NCI-H1694 treated with DMSO at 0.1 percent for 48 hours (cell line): ENCODE measurements at regions not wholly inside any gene's neighbourhood (a gene's known extent, or its start where the extent isn't known, plus 50 kb on each side); places are given as distances from the start of the nearest gene placed in this dataset.
"Not testable (repeated sequence)": the region's sequence is repeated elsewhere in the genome, so short reads cannot be mapped to it uniquely, and the experiment has no call there.

Experiments used
- DNase-seq: peaks from one replicate; lab custom pipeline; 2025; lab: John Stamatoyannopoulos, UW

DNA sequence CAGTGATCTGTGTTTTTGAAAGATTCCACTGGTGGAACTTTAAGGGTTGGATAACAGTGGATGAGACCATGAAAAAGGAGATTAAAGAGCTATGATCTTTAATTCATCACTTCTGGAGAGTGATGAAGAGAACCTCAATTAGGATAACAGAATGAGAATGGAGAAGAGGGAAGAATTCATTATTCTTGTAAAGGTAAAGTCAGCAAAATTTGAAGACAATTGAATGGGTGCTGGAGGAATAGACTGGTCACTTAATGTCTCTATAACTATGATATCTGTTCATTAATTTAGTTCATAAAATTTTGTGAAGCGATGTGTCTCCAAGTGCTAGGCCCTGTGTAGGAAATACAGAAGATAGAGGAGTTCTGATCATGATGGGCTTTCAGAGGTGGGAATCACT is 1013.2 kb upstream of the FANCL start:
- DNase-seq = no peak

DNA sequence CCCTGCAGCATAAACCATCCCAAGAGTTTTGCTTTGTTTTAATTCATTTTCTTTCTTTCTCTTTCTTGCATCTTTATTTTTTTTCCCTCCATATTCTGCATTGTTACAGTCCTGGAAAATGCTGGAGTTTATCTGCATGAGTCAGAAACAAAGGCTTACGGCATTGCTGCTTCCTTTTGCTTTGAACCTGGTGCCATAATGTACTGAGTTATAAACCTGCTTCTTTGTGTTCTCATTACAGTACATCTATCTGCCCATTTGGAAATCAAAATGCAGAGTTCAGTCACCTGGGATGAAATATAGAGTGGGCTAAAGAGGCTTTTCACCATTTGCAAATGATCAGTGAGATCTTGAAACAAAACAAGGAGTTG is 1009.2 kb upstream of the FANCL start:
- DNase-seq = no peak

DNA sequence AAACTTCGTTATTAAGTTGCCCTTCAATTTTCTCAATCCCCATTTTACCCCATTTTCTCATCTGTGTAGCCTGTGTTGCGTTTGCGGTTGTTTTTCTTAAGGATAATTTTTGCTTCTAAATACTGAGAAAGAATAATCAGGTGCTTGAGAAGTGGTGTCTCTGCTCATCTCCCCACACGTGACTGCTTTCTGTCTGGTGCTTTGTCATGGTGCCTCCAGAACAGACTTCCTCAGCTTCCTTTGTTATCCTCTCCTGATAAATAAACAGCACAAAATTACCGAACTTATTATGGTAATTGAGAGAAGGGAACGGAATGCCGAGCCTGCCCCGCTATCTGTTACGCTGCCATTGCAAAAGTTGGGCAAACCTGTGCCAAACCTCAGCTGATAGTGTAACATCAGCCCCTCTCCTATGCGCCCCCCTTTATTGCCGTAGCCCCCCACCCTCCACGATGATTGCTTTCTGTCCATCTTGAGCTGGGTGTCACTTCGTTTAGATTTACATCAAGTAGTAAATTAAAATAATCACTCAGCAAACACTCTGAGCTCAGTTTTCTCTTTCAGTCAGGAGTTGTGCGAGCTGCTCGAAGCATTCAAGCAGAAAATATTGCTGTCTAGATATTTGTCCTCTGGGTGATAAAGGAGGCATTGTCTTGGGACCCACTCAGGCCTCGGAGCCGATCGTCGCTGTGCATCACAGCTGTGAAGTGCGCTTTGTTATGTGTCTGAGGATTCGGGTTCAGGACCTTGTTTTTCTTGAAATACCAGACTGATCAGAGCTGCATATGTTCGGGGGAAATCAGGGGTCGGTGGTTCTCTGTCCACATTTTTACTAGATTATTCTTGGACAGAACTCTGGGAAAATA is 1008.5 kb upstream of the FANCL start:
- DNase-seq = no peak

DNA sequence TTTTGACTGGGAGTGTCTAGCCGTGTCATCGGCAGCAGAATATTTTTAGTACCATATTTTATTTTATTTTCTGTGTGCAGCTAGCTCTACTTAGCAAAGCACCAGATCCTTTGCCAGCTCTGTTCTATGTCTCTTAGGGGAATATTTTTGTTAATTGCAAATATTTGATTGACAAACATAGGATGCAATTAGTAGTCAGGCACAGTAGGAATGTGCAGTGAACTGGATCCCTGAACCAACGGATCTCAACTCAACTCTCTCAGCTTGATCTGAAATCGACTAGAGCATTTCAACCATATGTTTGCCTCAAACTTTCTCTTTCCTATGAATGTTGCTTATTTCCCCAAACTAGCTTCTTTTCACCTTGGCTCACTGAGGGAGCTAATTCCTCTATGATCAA is 998.0 kb upstream of the FANCL start:
- no peak for DNase-seq

DNA sequence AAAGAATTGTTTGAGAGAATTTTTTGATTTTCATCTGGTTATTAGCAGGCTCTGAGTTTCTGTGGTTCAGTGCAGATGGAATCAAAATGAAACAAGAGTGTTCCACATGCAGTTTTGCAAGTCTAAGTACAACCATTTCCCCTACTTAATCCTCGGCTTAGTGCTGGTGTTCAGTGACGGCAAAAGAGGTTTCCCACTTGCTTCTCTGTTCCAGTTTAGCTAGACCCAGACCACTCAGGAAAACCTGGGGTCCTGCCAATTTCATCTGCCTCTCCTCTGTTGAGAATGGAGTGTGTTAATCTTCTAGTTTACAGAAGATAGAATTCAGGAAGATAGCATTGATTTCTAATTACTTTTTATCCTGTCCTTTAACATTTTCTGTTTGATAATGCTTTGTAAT is 996.2 kb upstream of the FANCL start:
- DNase-seq = no peak

DNA sequence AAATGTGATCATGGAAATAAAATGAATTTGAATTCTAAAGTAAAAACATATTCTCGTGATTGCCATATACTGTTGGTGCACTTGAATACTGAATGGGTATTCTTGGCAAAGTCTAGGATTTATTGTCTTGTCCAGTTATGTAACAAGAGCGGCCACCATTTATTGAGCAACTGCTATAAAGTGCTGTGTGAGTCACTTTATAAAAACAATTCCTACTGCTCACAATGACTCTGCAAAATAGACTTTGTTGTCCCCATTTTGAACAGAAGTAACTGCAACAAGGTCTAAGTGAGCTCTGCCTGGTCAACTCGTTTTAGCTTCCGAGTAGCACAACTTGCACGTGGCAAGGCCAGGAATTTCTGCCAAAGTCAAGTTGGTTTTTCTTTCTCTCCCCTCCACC is 995.6 kb upstream of the FANCL start:
- DNase-seq = no peak

DNA sequence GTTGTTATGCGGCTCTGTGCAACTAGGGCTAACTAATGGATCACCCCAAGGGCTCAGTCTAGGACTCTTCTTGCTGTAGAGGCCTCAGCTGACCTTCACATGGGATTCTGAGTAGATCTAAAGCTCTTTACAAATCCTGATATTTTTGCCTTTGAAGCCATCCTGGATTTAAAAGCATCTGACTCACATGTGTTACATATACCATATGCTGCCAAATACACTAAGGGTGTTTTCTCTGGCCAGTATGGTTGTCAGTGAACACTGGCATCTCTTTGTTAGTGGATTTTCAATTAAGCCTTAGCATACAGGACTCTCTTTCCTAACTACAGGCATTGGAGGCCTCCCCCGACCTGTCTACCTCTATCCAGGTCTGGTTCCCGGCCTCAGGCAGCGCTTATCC is 992.8 kb upstream of the FANCL start:
- DNase-seq = no peak

DNA sequence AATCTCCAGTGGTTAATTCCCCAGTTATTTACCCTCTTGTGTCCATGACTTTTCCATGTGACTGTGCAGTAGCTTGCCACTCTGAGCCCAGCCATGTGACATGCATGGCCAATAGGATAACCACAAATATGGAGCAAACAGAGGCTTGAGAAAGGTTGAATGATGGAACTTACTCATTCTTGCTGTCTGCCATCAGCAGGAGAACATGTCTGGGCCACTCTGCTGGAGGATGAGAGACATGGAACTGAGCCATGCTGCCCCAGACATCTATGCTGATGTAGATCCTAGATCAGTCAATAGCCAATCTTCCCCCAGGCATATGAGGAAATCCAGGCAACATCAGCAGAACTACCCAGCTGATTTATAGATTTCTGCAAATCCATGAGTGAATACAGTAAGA is 992.3 kb upstream of the FANCL start:
- no peak for DNase-seq

DNA sequence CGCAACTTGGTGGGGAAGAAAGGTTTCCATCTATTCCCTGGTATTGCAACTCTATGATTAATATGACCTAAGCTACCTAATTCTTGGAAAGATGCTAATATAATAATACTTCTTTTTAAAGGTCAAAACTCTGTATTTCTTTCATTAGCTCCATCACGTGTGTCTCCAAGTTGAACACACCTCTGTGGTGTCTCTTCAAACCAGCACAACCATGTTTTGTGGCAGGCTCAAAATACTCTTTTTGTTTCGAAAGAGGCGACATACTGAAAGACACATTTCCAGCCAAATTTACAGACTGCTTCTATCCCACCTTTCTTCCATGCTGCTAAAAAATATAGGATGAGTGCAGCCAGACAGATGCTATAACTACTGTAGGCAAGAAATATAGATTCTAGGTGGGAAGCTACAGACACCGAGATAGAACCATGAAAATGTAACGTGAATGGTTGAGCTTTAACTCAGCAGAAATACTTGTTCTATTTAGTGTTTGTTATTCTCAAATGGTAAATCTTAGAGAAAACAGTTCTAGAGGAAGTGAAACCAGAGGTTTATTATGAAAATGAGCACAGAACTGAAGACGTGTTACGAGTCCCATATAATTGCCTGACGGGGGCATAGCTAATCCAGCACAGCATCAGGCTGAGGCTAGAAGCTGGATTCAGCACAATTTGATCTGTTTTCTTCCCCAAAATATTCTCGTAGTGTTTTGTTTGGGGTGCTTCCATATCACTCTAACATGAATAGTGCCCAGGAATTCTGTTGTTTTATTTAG is 991.5 kb upstream of the FANCL start:
- DNase-seq = no peak

DNA sequence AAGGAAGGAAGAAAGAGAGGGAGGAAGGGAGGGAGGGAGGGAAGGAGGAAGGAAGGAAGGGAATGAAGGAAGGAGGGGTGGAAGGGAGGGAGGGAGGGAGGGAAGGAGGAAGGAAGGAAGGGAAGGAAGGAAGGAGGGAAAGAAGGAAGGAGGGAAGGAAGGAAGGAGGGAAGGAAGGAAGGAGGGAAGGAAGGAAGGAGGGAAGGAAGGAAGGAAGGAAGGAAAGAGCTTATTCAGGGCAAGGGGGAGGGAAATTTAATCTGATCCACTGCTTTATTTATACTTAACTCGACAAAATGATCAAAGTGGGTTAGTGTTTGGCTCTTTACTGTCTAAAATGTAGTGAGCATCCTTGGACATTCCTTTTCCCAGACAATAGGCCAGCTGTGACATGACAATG is 985.2 kb upstream of the FANCL start:
- not testable (repeated sequence) for DNase-seq

DNA sequence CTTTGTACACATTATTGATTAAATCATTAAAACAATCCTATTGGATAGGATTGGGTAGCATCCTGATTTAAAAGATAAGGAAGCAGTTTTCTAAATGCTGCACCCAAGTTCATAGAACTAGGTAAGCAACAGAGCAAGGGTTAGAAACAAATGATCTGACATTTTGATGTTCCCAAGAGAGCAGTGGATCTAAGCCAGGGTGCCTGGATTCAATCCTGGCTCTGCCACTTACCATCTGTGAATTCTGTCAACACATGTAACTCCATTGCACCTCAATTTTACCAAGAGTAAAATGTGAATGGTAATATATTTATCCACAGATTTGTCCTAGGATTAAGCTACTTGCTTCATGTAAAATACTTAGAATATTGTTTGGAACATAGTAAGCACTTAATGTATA is 982.6 kb upstream of the FANCL start:
- peak; percentile 12 for DNase-seq

DNA sequence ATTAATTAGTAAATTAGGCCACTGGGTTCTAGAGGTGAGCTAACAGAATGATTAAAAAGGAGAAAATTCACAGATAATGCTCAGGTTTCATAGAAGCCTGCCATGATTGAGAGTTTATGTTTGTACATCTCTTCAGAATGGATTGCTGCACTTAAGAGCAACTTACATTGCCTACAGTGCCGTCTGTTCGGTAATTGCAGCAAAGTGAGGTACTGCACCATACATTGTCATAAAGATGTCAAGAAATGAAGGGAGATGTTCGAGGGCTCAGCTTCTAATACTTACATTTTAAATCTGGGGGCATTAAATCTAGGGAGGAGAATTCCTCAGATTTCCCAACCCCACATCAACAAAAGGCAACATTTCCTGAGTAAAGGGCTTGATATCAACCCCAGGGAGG is 976.2 kb upstream of the FANCL start:
- no peak for DNase-seq

DNA sequence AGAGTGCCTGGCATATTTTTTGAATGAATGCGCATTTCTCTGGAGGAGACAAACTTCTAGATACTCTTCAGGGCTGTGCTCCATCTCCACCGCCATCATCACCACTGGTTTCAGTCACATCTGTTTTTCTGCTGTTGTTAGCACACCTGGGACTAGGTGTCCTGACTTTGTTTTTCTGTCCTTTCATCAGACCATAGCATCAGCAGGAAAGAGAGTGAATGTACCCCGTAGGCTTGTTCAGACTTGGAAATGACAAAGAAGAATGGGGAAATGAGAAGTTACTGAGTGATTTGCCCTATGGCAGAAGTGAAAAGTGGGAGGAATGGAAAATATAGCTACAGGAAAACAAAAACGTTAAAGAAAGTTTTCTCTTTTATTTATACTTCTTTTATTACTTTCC is 965.2 kb upstream of the FANCL start:
- DNase-seq = no peak

DNA sequence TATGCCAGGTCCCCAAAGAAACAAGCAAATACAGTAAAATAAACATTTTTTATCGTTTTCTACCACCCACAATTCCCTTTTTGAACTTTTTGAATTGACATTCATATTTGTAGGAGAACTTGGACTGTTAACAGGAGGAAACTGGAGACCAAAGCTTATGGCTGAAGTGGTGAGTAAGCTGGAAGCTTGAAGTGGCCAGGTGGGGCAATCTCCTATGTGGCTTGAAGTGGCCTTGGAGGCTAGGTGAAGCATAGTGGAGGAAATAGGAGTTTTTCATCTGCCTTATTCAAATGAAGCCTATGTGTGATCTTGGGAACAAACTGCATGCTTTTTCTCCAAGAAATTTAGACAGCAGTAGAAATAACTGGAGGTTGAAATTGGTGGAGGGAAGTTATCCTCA is 962.9 kb upstream of the FANCL start:
- no peak for DNase-seq

DNA sequence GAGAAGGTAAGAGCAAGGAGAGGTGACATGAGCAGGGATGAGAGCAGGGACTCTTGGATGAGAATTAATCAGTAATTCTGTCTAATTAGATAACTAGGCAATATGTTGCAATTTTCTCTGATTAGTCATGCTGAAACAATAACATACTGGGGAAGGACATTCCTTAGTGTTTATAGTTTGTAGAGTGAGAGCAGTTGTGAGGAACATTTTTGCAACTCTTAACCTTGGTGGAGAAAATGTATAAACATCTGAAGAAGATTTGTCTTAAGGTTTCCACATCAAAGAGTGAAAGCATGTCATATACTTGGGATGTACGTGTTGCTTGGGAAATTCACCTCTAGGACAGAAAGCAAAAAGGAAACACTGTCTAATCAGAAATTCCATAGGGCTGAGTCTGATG is 955.4 kb upstream of the FANCL start:
- DNase-seq = no peak

DNA sequence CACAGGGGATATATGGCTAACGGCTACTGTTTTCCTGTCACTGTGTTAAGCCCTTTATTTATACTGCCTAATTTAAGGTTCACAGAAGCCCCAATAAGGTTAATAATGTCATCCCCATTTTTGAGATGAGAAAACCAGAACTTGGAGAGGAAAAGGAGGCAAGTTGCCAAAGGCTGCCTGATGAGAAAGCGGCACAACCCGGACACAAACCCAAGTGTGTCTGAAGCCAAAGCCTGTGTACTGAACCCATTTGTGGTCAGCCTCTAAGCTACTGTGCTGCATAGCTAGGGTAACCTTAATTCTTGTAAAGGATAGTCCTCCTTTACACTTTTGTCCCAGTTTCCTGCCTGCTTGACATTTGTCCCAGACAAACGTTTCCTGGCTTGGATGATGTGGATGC is 954.7 kb upstream of the FANCL start:
- no peak for DNase-seq

DNA sequence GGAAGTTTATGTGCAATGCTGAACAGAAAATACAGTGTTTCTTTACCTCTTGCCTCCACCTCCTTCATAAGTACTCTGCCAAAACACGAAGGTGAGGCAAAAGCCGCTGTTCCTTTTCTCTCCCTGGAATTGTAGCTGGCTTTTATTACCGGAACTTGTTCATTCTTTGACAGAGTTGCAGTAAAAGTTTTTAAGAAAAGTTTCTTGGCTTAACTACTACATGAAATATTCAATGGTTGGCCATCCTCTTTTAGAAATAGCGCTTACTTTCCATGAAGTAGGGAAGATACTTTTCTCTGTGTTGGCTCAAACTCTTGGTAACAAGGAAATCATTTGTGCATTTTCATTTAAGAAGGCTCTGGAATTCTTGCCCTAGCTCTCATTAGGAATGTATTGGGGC is 950.7 kb upstream of the FANCL start:
- no peak for DNase-seq

DNA sequence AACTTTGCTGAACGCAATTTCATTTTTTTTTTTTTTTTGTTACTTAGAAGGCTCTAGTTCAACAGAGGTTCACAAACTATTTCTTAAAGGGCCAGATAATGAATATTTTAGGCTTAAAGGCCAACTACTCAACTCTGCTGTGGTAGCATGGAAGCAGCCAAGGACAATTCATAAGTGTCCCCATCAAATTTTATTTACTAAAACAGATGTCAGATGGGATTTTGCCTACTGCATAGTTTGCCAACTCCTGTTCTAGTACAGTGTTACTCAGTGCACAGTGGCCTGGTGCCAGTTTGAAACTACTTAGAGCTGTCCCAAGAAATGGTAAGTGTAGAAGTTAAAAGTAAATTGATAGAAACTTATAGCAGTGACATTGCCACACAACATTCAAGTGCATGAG is 949.4 kb upstream of the FANCL start:
- DNase-seq = no peak

DNA sequence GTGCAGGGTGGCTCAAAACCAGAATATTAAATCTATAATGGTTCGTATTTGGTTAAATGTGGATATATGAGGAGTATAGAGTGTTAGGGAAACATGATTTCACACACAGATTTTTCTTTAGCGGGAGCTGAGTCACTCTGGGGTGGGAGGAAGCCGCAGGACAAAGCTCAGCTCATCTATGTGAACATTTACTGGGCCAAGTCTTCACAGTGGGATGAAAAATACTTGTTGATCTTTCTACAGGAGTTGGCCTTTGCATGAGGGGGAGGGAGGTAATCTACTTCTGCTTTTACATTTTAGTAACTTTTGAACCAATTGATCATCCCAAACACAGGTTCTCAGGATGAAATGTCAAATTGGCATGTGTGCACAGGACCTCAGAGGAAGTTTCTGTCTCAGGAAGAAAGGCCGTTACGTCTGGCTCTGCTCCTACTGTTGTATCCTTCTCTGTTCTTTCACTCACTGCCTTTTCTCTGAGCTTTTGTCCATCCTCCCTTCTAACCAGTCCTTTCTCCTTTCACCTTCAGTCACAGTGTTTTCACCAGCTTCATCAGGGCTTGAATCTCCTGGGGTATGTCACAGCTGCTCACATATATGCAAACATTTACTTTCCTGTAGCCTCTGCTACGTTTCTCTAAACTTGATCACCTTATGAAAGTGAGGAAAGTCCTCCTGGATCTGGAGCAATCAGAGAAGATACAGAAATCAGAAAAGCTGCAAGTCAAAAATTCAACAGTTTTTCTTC is 943.3 kb upstream of the FANCL start:
- no peak for DNase-seq

DNA sequence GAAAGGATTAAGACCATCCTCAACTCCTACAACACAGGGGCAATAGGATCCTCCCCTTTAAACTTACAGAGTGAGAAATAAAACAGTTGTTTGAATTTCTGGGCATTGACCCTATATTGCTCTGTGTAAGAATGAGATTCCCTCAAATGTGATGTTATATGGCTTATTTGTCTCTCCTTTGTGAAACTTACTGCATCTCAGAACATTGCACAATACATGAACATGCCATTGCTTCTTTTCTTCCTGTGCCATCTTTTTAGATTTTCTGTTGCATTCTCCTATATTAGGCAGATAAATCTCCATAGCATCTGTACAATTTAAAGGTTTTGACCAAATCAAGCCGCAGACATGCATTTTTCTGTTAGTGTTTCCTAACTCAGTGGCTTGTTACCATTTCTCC is 941.9 kb upstream of the FANCL start:
- DNase-seq = no peak

DNA sequence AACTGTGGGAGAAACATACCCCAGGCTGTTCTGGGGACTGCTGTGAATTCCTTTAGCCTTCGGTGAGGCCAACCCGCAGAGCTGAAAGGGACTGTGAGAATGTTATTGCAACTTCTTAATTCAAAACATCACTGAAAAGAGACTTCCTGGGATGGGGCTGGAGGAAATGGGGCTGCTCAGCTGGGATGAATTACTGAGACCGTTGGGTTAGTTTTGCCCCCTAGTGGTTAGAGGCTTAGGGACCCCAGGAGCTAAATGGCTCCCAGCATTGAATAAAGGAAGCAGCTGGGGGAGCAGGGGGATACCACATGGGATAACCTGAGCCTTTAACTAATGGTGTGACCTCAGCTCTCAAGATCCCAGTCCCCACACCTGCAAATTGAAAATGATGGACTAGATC is 941.1 kb upstream of the FANCL start:
- peak; percentile 37 for DNase-seq

DNA sequence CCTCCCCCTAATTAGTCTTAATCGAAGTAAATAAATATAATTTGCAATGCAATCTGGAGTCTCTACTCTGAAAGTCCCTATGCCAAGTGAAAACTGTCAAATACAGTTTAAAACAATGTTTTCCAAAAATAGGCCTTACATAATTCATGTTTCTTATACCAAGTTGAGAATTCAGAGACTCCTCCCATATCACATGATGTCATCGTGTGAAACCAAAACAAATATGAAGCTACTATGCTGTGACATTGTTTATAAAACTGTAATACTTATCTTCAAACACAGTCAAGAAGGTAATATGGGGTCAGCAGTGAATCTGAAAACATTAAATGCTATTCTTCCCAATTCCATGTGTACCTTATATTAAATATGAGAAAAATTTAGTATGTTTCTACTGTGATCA is 940.2 kb upstream of the FANCL start:
- no peak for DNase-seq

DNA sequence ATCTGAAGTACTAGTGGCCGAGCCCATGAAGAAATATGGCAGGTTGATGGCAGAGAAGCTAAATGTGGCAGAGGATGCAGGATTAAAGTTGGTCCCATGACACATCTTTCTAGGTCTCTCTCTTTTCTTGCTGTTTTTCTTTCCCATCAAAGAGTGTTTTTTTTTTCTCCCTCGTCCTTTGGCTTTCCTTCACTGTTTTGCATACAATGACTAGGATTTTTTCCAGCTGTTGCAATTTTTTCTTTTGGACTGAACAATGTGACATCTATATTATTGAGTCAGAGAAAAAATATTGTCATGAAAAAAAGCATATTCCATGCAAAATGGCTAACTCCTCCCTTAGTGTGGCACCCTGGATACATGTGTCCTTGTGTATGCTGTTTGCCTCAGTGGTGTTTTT is 939.5 kb upstream of the FANCL start:
- DNase-seq = no peak
